SH-SY5Y (cell line): ENCODE measurements at regions not wholly inside any gene's neighbourhood (a gene's known extent, or its start where the extent isn't known, plus 50 kb on each side); places are given as distances from the start of the nearest gene placed in this dataset.

Experiments used
- GATA2 ChIP-seq: IDR thresholded peaks from 2 replicates; pipeline ENCODE4 v1.6.1; 2011; ENCODE audit warnings: mild to moderate bottlenecking, low read depth, low read length
- GATA3 ChIP-seq: IDR thresholded peaks from 2 replicates; pipeline ENCODE4 v1.6.1; 2011; ENCODE audit warnings: low read depth, mild to moderate bottlenecking, low read length, moderate library complexity

DNA sequence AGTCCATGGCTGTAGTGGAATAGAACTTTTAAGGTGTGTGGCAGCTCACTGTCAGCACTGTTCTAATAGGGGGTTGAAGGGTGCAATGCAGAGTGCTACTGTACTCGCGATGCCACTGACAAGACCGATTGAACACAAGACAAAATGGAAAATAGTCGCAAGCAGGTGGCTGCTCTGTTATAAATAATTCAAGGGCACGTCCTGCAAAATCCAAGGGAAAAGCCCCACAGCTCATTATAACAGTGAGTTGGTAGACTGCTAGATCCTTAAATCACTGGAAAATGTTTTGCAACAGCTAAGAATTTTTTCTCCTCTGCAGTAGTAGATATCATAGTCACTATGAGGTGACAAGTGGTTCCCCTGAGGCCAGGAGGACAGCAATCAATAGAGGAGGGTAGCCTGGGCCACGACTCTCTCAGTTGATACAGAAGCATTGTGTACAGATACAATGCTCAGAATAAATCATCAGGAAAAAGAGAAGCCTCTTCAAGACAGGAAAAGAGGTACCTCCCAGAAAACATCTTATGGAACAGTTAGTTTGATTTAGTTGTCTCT, 926.3 kb downstream of the TLE4 start:
- no peak for TF ChIP-seq GATA2
- TF ChIP-seq GATA3: no peak
